ENCODE measurements at regions not wholly inside any gene's neighbourhood (a gene's known extent, or its start where the extent isn't known, plus 50 kb on each side); places are given as distances from the start of the nearest gene placed in this dataset.

DNA sequence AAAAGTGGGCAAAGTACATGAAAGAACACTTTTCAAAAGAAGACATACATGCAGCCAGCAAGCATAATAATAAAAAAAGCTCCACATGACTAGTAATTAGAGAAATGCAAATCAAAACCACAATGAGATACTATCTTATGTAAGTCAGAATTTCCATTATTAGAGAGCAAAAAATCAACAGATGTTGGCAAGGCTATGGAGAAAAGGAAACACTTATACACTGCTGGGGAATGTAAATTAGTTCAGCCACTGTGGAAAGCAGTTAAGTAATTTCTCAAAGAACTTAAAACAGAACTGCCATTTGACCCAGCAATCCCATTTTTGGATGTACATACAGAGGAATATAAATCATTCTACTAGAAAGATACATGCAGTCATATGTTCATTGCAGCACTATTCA lies 360.7 kb downstream of the NSUN3 start:
- TF ChIP-seq, protein P1, sequence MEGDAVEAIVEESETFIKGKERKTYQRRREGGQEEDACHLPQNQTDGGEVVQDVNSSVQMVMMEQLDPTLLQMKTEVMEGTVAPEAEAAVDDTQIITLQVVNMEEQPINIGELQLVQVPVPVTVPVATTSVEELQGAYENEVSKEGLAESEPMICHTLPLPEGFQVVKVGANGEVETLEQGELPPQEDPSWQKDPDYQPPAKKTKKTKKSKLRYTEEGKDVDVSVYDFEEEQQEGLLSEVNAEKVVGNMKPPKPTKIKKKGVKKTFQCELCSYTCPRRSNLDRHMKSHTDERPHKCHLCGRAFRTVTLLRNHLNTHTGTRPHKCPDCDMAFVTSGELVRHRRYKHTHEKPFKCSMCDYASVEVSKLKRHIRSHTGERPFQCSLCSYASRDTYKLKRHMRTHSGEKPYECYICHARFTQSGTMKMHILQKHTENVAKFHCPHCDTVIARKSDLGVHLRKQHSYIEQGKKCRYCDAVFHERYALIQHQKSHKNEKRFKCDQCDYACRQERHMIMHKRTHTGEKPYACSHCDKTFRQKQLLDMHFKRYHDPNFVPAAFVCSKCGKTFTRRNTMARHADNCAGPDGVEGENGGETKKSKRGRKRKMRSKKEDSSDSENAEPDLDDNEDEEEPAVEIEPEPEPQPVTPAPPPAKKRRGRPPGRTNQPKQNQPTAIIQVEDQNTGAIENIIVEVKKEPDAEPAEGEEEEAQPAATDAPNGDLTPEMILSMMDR (IDR thresholded peaks at IDR 0.05), result no peak
- no peak for TF ChIP-seq EZH2 (IDR thresholded peaks at IDR 0.05; ENCODE audit: borderline replicate concordance, insufficient read depth, low read depth, low read length, poor library complexity, severe bottlenecking)

Measured in B cell (primary cell).